ENCODE measurements at regions not wholly inside any gene's neighbourhood (a gene's known extent, or its start where the extent isn't known, plus 50 kb on each side); places are given as distances from the start of the nearest gene placed in this dataset.
A peak's percentile ranks its signal among the peaks of the same experiment; 100 is the strongest.

- no peak for DNase-seq (ENCODE audit: low read depth)
- H3K4me3 ChIP-seq (ENCODE audit: low read length), result no peak overlapping the region
- TF ChIP-seq, protein P1, sequence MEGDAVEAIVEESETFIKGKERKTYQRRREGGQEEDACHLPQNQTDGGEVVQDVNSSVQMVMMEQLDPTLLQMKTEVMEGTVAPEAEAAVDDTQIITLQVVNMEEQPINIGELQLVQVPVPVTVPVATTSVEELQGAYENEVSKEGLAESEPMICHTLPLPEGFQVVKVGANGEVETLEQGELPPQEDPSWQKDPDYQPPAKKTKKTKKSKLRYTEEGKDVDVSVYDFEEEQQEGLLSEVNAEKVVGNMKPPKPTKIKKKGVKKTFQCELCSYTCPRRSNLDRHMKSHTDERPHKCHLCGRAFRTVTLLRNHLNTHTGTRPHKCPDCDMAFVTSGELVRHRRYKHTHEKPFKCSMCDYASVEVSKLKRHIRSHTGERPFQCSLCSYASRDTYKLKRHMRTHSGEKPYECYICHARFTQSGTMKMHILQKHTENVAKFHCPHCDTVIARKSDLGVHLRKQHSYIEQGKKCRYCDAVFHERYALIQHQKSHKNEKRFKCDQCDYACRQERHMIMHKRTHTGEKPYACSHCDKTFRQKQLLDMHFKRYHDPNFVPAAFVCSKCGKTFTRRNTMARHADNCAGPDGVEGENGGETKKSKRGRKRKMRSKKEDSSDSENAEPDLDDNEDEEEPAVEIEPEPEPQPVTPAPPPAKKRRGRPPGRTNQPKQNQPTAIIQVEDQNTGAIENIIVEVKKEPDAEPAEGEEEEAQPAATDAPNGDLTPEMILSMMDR (IDR thresholded peaks at IDR 0.05; ENCODE audit: insufficient read depth, low read depth, low read length, missing control alignments), result no peak
Observed at GRCh38 chr4:26174027-26174426, 146.8 kb upstream of the RBPJ start.

DNA sequence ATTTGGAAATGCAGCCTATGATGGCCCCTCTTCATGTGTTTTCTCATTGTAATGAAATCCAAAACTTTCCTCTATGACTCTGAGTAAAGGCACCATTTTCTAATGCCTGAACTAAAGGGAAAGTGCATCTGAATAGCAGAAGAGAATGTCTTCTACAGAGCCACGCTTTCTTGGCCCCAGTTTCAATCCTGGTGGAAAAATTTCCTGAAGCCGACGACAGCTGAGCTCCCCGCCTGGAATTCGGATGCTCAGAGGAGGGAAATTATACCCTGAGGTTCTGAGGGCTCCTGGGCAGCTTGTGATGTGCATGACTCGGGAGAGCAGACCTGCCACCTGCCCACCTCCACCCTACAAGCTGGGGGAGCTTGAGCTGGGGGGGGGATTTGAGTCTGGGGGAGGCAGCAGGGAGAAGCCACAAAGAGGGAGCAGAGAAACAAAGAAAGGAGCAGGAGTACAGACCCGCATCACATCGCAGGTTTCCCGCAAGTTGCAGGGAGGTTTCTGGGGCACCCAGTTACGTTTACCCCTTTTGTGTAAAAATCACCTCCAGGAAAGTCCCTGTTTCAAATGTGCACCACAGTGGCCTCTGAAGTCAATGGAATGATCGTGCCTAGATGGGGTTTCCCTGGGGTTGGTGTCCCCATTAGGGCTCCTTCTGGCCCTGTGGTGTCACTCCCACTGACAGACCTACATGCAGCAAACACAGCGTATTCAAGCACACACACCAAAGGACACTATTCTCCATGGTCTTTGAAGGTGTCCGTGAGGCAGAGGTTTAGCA lies 145.6 kb upstream of the RBPJ start:
- TF ChIP-seq, protein P1 (IDR thresholded peaks at IDR 0.05; ENCODE audit: insufficient read depth, low read depth, low read length, missing control alignments), result no peak
- DNase-seq (ENCODE audit: low read depth), result no peak
- H3K4me3 ChIP-seq (ENCODE audit: low read length), result no peak overlapping the region

- no peak overlapping the region for H3K4me3 ChIP-seq (ENCODE audit: low read length)
- DNase-seq (ENCODE audit: low read depth), result no peak
- TF ChIP-seq, protein P1 (IDR thresholded peaks at IDR 0.05; ENCODE audit: insufficient read depth, low read depth, low read length, missing control alignments), result no peak
Observed at GRCh38 chr4:26175905-26176470, 144.8 kb upstream of the RBPJ start.

DNA sequence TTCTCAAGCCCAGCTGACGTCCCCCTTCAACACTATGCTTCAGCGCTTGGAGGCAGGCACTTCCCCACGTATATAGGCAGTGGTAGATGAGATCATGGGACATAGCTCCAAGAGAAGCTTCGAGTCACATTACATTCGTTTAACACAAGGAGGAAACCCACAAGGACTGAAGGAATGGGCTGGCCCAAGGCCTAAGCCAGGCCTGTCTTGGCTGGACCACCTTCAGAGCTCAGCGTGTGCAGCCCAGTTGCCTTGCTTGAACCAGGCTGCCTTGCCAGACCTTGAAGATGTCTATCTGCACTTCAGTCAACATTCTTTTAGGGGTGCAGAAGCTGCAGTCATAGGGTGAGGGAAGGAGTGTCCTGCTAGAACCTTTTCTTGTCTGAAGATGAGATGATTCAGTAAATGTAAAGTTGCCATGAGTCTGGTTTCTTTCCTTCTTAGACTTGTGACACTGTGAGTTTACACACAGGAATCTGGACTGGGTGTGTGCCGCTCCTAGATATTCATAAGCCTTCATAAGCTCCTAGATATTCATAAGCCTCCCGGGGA lies 144.1 kb upstream of the RBPJ start:
- TF ChIP-seq, protein P1 (IDR thresholded peaks at IDR 0.05; ENCODE audit: insufficient read depth, low read depth, low read length, missing control alignments), result no peak
- H3K4me3 ChIP-seq (ENCODE audit: low read length), result no peak overlapping the region
- peak; percentile 90 for DNase-seq (ENCODE audit: low read depth)

- DNase-seq (ENCODE audit: low read depth), result no peak
- TF ChIP-seq, protein P1 (IDR thresholded peaks at IDR 0.05; ENCODE audit: insufficient read depth, low read depth, low read length, missing control alignments), result no peak
- no peak overlapping the region for H3K4me3 ChIP-seq (ENCODE audit: low read length)
Observed at GRCh38 chr4:26178854-26179253, 142.0 kb upstream of the RBPJ start.

DNA sequence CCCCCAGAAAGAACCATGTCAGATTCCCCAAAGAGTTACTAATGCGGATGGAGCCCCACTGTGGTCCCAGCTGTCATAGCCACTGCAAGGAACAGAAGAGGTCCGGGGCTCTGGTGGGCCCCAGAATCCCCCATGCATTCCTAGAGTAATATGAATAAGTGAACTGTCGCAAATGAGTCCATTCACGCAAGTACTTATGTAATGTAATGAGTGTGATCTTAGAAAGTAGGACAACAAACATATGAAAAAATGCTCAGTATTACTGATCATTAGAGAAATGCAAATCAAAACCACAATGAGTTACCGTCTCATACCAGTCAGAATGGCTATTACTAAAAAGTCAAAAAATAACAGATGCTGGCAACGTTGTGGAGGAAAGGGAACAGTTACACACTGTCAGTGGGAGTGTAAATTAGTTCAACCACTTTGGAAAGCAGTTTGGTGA lies 141.5 kb upstream of the RBPJ start:
- no peak for DNase-seq (ENCODE audit: low read depth)
- no peak overlapping the region for H3K4me3 ChIP-seq (ENCODE audit: low read length)
- TF ChIP-seq, protein P1 (IDR thresholded peaks at IDR 0.05; ENCODE audit: insufficient read depth, low read depth, low read length, missing control alignments), result no peak
